Sigmoid colon (tissue), 6 donors: ENCODE measurements at regions not wholly inside any gene's neighbourhood (a gene's known extent, or its start where the extent isn't known, plus 50 kb on each side); places are given as distances from the start of the nearest gene placed in this dataset.

Source experiments
- DNase-seq: peaks from one replicate; pipeline ENCODE4 v3.0.0-alpha.2; 2019
- H3K27ac ChIP-seq, 4 donors: fragments of 200-600 bp; sonication (generic); one replicate each; pipeline ENCODE4 v1.5.1; 2016 to 2019; ENCODE audit warnings: mild to moderate bottlenecking in 1 of 4
- H3K27me3 ChIP-seq, 3 donors: fragments of 200-600 bp; sonication (generic); one replicate each; pipeline ENCODE4 v1.5.1; 2019; ENCODE audit warnings: mild to moderate bottlenecking in 1 of 3
- H3K36me3 ChIP-seq, 4 donors: fragments of 200-600 bp; sonication (generic); one replicate each; pipeline ENCODE4 v1.5.1; 2016 to 2019
- H3K4me1 ChIP-seq, 4 donors: fragments of 200-600 bp; sonication (generic); one replicate each; pipeline ENCODE4 v1.5.1; 2017 to 2019
- H3K4me3 ChIP-seq, 4 donors: fragments of 200-600 bp; sonication (generic); one replicate each; pipeline ENCODE4 v1.5.1; 2017 to 2019; ENCODE audit warnings: mild to moderate bottlenecking in 2 of 4, moderate library complexity in 1 of 4
- H3K9me3 ChIP-seq, 4 donors: fragments of 200-600 bp in 3 of 4; sonication (generic) in 3 of 4; one replicate each; pipeline versions ENCODE4 v1.5.1 to v1.6.1; 2013 to 2019
- EP300 ChIP-seq, 4 donors: sonication (generic); formaldehyde crosslinking; IDR thresholded peaks; one replicate each; pipeline ENCODE4 v1.6.1; 2017; ENCODE audit warnings: antibody characterized with exemption in 4 of 4
- POLR2A ChIP-seq, 2 donors: fragments of 450-650 bp; IDR thresholded peaks; one replicate each; pipeline ENCODE4 v1.6.1; 2016; ENCODE audit warnings: antibody characterized with exemption in 2 of 2, mild to moderate bottlenecking in 2 of 2, moderate library complexity in 2 of 2
- POLR2AphosphoS5 ChIP-seq, 4 donors: sonication (generic); formaldehyde crosslinking; IDR thresholded peaks; one replicate each; pipeline ENCODE4 v1.6.1; 2017; ENCODE audit warnings: antibody characterized with exemption in 4 of 4
- WGBS, 2 donors: extraction: QIAGEN DNeasy Blood & Tissue Kit; methylation state at CpG; one replicate each; pipeline ENCODE4 v1.1.7; 2013; 5-methylcytosine and 5-hydroxymethylcytosine counted together
- intact Hi-C: fragments of 100-400 bp; cut with DNase I; formaldehyde crosslinking; loops from one replicate; pipeline ENCODE4 v1.15.1; 2023
- TF ChIP-seq, protein P1 (sequence below), 4 experiments: fragments of 450-650 bp in 3 of 4; fragments of 200-600 bp in 1 of 4; IDR thresholded peaks; one replicate each; pipeline ENCODE4 v1.5.1; 2016 to 2019; ENCODE audit warnings: antibody characterized with exemption in 4 of 4, mild to moderate bottlenecking in 3 of 4, moderate library complexity in 2 of 4
- donor health status: healthy with polysubstance abuse.
- donor health status: healthy.

- H3K36me3 ChIP-seq = no peaks in the 10 kb centered on the region
- H3K9me3 ChIP-seq = no peaks in the 10 kb centered on the region
- no peaks in the 10 kb centered on the region for H3K27me3 ChIP-seq
- TF ChIP-seq EP300 (IDR thresholded peaks at IDR 0.05) = no peak
- TF ChIP-seq, protein P1, sequence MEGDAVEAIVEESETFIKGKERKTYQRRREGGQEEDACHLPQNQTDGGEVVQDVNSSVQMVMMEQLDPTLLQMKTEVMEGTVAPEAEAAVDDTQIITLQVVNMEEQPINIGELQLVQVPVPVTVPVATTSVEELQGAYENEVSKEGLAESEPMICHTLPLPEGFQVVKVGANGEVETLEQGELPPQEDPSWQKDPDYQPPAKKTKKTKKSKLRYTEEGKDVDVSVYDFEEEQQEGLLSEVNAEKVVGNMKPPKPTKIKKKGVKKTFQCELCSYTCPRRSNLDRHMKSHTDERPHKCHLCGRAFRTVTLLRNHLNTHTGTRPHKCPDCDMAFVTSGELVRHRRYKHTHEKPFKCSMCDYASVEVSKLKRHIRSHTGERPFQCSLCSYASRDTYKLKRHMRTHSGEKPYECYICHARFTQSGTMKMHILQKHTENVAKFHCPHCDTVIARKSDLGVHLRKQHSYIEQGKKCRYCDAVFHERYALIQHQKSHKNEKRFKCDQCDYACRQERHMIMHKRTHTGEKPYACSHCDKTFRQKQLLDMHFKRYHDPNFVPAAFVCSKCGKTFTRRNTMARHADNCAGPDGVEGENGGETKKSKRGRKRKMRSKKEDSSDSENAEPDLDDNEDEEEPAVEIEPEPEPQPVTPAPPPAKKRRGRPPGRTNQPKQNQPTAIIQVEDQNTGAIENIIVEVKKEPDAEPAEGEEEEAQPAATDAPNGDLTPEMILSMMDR (IDR thresholded peaks at IDR 0.05) = no peak
- H3K4me3 ChIP-seq = no peak overlapping the region
- WGBS, 2 donors = 64 to 76% methylated on average over 7 of the region's 7 CpGs
- no peak for DNase-seq
- intact Hi-C loops = no loop called here
- H3K4me1 ChIP-seq = no peaks in the 10 kb centered on the region
- H3K27ac ChIP-seq = no peak overlapping the region
Observed at GRCh38 chr12:128133321-128134073, 133.5 kb upstream of the TMEM132C start.

DNA sequence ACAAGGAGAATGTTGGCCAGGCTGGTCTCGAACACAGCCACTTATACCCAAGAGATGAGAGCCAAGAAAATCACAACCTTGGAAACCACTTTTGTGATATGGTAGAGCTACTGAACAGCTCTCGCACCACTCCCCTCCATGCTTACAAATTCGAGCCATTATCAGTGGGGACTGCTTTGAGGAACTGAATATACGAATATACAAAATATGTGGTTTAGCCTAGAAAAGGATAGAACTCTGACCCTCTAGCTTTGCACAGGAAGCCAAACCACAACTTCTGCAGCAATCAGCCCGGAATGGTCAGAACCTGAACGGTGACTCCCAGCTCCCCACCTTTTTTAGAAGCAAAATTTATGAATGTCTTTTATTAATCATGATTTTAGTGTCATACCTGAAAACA, 129.8 kb upstream of the TMEM132C start:
- WGBS, 2 donors = 49 to 65% methylated on average over 6 of the region's 6 CpGs
- H3K27ac ChIP-seq = no peak overlapping the region
- no peaks in the 10 kb centered on the region for H3K36me3 ChIP-seq
- H3K4me1 ChIP-seq = no peaks in the 10 kb centered on the region
- intact Hi-C loops = no loop called here
- no peak overlapping the region for H3K4me3 ChIP-seq
- peaks cover 0 to 2% (median 0%) of the 10 kb centered on the region in 4 donors for H3K9me3 ChIP-seq
- no peak for TF ChIP-seq EP300 (IDR thresholded peaks at IDR 0.05)
- no peak for TF ChIP-seq POLR2AphosphoS5 (IDR thresholded peaks at IDR 0.05)
- TF ChIP-seq, protein P1 (IDR thresholded peaks at IDR 0.05) = no peak
- TF ChIP-seq POLR2A (IDR thresholded peaks at IDR 0.05) = no peak
- no peaks in the 10 kb centered on the region for H3K27me3 ChIP-seq
- DNase-seq = no peak

DNA sequence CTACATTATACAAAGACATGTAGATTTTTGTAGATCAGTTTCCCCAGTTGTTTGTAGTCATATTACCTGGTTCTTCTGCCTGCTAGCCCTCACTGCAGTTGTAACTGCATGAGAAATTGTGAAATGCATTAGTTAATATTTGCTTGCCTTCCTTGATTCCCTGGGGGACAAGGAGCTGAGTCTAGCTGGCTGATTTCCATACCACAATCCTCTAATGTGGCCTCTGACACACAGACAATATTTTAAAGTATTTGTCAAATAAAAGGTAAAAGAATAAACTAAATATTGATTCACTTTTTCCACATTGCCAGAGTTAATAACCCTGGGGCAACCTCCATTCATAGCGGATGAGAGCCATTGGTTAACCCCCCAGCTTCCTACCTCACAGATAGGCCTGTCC, 128.8 kb upstream of the TMEM132C start:
- Histone ChIP-seq H3K27me3 (no peaks in the 10 kb centered on the region), H3K4me1 (no peaks in the 10 kb centered on the region), H3K36me3 (no peaks in the 10 kb centered on the region), H3K4me3 (no peak overlapping the region), H3K9me3 (peaks cover 0 to 2% (median 0%) of the 10 kb centered on the region in 4 donors), H3K27ac (no peak overlapping the region)
- intact Hi-C loops = no loop called here
- TF ChIP-seq EP300 (IDR thresholded peaks at IDR 0.05) (no peak), POLR2A (IDR thresholded peaks at IDR 0.05) (no peak), POLR2AphosphoS5 (IDR thresholded peaks at IDR 0.05) (no peak)
- TF ChIP-seq, protein P1 (IDR thresholded peaks at IDR 0.05) = no peak
- no peak for DNase-seq
- WGBS, 2 donors = 77 to 87% methylated on average over 1 of the region's 1 CpG

- no peak for DNase-seq
- no peak for TF ChIP-seq POLR2A (IDR thresholded peaks at IDR 0.05)
- TF ChIP-seq POLR2AphosphoS5 (IDR thresholded peaks at IDR 0.05) = no peak
- TF ChIP-seq EP300 (IDR thresholded peaks at IDR 0.05) = no peak
- TF ChIP-seq, protein P1 (IDR thresholded peaks at IDR 0.05) = no peak
- WGBS, 2 donors = 48 to 59% methylated on average over 4 of the region's 4 CpGs
- Histone ChIP-seq H3K4me3 (no peak overlapping the region), H3K27ac (no peak overlapping the region), H3K27me3 (no peaks in the 10 kb centered on the region), H3K9me3 (peaks cover 0 to 2% (median 0%) of the 10 kb centered on the region in 4 donors), H3K4me1 (no peaks in the 10 kb centered on the region), H3K36me3 (no peaks in the 10 kb centered on the region)
- intact Hi-C loops = no loop called here
Observed at GRCh38 chr12:128140551-128140950, 126.4 kb upstream of the TMEM132C start.

DNA sequence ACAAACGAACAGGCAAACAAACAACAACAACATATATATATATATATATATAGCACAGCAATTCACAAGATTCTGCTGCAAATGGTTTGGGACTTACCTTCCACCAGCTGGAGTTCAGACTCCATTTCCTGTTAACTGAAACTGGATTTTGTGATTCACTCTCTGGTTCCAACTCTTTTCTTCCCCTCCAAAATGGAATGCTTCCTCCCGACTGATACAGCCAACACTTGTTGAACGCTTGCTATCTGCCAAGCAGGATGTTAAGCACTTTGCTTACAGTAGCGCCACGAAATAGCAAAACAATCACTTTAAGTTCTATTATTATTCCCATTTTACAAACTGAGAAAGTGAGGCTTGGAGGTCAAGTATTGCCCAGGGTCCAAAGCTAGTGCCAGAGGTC, 116.0 kb upstream of the TMEM132C start:
- Histone ChIP-seq H3K9me3 (no peaks in the 10 kb centered on the region), H3K4me1 (no peaks in the 10 kb centered on the region), H3K36me3 (no peaks in the 10 kb centered on the region), H3K4me3 (no peak overlapping the region), H3K27me3 (no peaks in the 10 kb centered on the region), H3K27ac (no peak overlapping the region)
- DNase-seq = no peak
- intact Hi-C loops = no loop called here
- TF ChIP-seq, protein P1 (IDR thresholded peaks at IDR 0.05) = no peak
- TF ChIP-seq POLR2A (IDR thresholded peaks at IDR 0.05) (no peak), EP300 (IDR thresholded peaks at IDR 0.05) (no peak), POLR2AphosphoS5 (IDR thresholded peaks at IDR 0.05) (no peak)
- WGBS, 2 donors = 79% methylated on average over 5 of the region's 5 CpGs
